Head of caudate nucleus (tissue), 42 donors: ENCODE measurements at regions not wholly inside any gene's neighbourhood (a gene's known extent, or its start where the extent isn't known, plus 50 kb on each side); places are given as distances from the start of the nearest gene placed in this dataset.
"Not testable (repeated sequence)": the region's sequence is repeated elsewhere in the genome, so short reads cannot be mapped to it uniquely, and the experiment has no call there.

Experiments used
- DNase-seq, 42 donors: peaks; one replicate each; pipeline versions ENCODE4 v3.0.0 to v3.0.0-alpha.2; 2020 to 2021; ENCODE audit warnings: mixed read lengths in 7 of 42
- intact Hi-C: fragments of 100-400 bp; cut with DNase I; formaldehyde crosslinking; loops from one replicate; pipeline ENCODE4 v1.15.0; 2022

DNA sequence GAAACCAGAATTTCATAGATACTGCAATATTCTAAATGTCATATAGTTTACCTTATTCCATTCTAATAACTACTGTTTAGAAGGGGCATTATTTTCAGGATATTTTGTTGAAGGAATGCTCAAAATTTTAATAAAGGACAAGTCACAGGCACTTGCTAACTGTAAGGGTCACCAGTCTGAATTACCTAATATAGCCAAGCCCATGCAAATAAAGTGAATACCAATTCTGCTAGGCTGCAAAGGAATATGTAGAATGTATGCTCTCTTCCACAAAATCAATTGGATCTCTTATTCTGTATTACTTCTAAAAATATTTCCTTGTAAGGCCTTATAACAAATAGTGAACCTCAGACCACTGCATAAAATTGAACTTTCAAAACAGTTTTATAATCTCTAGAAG is 52.3 kb upstream of the FAT4 start:
- DNase-seq = no peak
- intact Hi-C loops = no loop called here

- DNase-seq = no peak
- intact Hi-C loops = no loop called here
Measured at GRCh38 chr4:125262079-125262478, 52.7 kb upstream of the FAT4 start.

DNA sequence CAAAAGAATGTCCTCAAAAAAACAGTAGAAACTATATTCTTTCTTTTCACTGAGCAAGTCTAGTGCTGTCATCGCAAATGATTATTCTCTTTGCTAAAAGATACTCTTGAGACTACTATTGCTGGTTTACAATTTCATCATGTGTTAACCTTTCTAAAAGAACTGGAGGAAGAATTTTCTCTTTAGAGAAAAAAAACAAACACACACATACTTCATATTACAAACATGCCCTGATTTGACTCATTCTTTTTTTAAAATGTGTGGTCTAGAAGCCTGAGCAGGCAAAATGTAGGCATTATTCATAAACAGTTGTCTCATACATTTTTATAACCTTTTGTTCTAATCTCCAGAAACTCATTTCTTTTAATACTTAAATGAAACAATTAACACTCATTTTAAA is 60.6 kb upstream of the FAT4 start:
- intact Hi-C loops = no loop called here
- no peak for DNase-seq

DNA sequence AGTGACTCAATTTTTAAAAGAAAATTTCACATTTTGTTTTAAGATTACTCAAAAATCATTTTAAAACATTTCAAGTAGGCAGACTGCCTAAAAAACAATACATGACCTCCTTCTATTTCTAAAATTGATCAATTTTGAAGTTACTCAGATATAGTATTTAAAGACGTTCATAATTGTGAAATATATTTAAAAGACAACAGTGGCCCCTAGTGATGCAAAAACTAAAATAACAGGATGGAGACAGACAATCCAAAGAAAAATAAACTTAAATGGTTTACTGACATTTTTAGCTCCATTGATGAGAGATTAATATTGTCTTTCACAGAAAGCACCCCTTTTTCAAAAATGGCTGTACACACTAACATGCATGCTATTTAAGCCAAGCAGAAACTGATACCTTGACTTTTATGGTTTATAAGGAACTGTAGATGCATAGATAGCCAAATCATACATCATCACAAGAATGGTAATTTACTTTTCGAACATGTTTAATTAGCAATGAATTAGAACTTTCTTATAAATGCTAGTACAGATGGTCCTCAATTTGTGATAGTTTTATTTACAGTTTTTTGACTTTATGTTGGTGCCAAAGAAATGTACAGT is 69.8 kb upstream of the FAT4 start:
- intact Hi-C loops = loop anchor here (10.0 kb wide), 1 partner anchor 910 kb away; no protein-coding TSS in a partner anchor
- DNase-seq = no peak

DNA sequence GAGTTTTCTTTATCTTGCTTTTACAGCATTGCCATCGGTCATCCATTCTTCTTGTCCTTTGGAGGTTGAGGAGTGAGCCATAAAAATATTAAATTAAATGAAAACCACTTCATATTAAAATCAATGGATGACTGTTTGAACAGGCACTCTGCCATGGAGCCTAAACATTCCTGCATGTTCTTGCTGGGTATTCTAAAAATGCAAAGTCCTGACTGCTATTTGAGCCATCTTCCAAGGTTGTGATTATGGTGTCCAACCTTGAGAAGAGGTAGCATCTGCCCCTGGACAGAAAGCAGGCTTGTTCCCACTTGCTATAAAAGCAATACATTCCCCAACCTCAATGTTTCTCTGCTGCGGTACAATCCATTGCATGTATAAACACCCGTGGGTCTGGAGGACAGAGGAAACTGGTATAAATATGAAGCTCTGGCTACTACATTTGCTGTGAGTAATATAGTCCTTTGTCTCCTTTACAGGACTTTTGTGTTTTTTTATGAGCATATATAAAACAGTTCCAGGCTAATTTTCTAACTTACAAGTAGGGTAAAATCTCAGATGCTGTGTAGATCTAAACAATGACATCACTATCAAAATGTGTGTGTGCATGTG is 70.9 kb upstream of the FAT4 start:
- no peak for DNase-seq
- intact Hi-C loops = loop anchor here (10.0 kb wide), 1 partner anchor 909 kb away; no protein-coding TSS in a partner anchor

- intact Hi-C loops = no loop called here
- DNase-seq = peak in 19 of 42 donors; percentile 8 to 64 (median 24)
Measured at GRCh38 chr4:125235971-125236370, 78.8 kb upstream of the FAT4 start.

DNA sequence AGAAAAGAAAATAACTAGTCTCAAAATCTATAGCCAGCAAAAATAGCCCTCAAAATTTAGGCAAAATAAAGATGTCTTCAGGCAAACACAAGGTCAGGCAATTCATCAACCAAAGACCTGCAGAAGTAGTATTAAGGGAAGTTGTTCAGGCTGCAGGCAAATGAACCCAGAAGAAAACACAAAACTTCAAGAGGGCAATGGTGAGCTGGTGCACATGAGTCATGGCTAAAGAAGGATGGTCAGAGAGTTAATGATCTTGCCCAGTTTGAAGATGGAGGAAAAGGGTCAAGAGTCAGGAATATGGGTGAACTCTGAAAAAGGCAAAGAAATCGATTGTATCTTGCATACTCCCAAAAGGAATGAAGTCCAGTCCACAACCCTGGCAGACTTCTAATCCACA is 83.1 kb upstream of the FAT4 start:
- no peak for DNase-seq
- intact Hi-C loops = no loop called here

- DNase-seq = no peak
- intact Hi-C loops = no loop called here
Measured at GRCh38 chr4:125229596-125230058, 85.1 kb upstream of the FAT4 start.

- DNase-seq = no peak
- intact Hi-C loops = no loop called here
Measured at GRCh38 chr4:125225806-125226205, 88.9 kb upstream of the FAT4 start.

- no peak for DNase-seq
- intact Hi-C loops = no loop called here
Measured at GRCh38 chr4:125200556-125200955, 114.2 kb upstream of the FAT4 start.

- intact Hi-C loops = no loop called here
- DNase-seq = no peak
Measured at GRCh38 chr4:125198916-125199315, 115.8 kb upstream of the FAT4 start.

DNA sequence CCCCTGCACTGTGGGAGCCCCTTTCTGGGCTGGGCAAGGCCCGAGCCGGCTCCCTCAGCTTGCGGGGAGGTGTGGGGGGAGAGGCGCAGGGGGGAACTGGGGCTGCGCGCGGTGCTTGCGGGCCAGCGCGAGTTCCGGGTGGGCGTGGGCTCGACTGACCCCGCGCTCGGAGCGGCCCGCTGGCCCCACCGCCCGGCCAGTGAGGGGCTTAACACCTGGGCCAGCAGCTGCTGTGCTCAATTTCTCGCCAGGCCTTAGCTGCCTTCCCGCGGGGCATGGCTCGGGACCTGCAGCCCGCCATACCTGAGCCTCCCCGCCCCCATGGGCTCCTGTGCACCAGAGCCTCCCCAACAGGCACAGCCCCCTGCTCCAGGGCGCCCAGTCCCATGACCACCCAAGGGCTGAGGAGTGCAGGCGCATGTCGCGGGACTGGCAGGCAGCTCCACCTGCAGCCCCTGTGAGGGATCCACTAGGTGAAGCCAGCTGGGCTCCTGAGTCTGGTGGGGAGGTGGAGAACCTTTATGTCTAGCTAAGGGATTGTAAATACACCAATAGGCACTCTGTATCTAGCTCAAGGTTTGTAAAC is 122.8 kb upstream of the FAT4 start:
- DNase-seq, intact Hi-C loops: not testable (repeated sequence)

- DNase-seq = no peak
Measured at GRCh38 chr4:125191232-125191631, 123.5 kb upstream of the FAT4 start.

GRCh38 chr4:125187226-125188176 is 127.3 kb upstream of the FAT4 start:
- DNase-seq = peak in 1 of 42 donors; percentile 9
- intact Hi-C loops = no loop called here

More at GRCh38 chr4:125191232-125191631, 123.5 kb upstream of the FAT4 start:
- intact Hi-C loops = no loop called here

GRCh38 chr4:125184116-125184515 is 130.6 kb upstream of the FAT4 start:
- DNase-seq = no peak
- intact Hi-C loops = no loop called here

DNA sequence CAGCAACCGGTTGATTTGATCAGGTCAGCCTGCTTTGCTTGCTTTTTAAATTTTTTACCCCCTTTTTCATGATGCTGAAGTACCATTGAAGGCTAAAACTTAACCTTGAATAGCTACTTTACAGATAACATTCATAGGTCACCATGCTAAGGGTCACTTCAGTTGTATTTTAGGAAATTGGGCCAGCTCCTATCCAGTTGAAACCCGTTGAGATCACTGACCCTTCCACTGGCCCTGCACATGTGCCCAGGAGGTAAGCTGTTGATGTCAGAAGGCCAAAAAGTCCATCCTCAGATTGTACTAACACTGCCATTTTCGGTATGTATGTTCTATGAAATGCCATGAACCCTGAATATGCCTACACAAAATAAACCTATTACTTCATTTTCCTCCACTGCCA is 133.0 kb upstream of the FAT4 start:
- intact Hi-C loops = no loop called here
- no peak for DNase-seq

GRCh38 chr4:125179727-125180126 is 135.0 kb upstream of the FAT4 start:
- intact Hi-C loops = no loop called here
- no peak for DNase-seq

GRCh38 chr4:125169192-125169591 is 145.6 kb upstream of the FAT4 start:
- intact Hi-C loops = no loop called here
- DNase-seq = no peak

DNA sequence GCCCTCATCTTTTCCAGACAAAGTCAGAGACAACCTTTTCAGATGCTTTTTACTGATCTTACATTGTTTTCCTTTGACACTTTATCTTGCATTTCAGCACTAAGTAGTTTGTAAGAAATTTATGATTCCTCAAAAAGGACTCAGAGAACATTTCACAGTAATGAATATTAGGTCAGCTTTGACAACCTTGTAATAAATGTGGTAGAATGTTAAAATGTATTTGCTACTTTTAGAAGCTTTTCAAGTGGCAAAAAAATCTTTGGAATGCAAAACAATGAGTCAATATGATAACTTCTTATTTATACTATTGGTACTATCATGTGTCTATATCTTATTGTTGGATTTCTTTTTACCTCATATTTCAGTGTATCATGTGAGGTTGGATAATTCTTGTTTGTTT is 146.2 kb upstream of the FAT4 start:
- intact Hi-C loops = no loop called here
- no peak for DNase-seq

- intact Hi-C loops = not testable (repeated sequence)
Measured at GRCh38 chr4:125166012-125166411, 148.7 kb upstream of the FAT4 start.

More at GRCh38 chr4:125166012-125166411, 148.7 kb upstream of the FAT4 start:
- DNase-seq = not testable (repeated sequence)
